Muscle of back (tissue), 3 donors: ENCODE measurements at regions not wholly inside any gene's neighbourhood (a gene's known extent, or its start where the extent isn't known, plus 50 kb on each side); places are given as distances from the start of the nearest gene placed in this dataset.

ENCODE experiments used
- DNase-seq, 3 donors: peaks; one replicate each; pipeline versions ENCODE4 v3.0.0 to v3.0.0-alpha.2; 2013

DNA sequence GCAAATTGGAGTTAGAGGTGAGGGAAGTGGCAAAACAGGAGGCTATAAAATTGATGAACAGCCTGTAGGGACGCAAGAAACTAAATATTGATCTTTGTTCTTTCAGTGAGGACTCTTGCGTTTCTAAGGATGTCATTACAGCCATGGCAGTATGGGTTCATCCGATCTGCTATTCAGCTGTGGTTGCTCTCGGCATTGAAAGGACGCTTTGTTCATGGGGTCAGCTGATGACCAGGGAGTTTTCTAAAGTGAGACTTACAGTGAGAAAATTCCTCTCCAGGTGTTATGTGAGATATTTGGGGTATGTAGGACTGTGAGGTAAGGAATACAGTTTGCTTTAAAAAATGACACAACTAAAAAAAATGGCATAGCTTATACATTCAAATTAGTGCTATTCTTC lies 52.7 kb upstream of the PELI1 start:
- no peak for DNase-seq

DNA sequence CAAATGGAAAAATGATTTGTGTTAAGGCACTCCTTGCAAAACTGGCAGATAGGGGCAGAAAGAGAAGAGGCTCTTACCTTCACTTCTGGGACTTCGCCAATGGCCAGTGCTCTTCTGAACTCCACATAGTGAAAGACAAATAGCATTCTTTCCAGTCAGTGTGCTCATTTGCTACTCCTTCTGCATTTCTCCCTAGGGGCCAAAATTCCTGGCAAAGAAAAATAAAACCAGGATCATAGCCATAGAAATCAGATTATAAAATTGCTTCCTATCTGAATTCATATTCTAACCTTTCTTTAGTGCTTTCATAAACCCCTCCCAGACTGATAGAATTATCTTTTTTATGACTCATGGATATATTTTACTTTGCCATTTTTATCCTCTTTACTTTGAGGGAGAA lies 56.9 kb upstream of the PELI1 start:
- DNase-seq = peak; percentile 62 to 89 (median 80)

DNA sequence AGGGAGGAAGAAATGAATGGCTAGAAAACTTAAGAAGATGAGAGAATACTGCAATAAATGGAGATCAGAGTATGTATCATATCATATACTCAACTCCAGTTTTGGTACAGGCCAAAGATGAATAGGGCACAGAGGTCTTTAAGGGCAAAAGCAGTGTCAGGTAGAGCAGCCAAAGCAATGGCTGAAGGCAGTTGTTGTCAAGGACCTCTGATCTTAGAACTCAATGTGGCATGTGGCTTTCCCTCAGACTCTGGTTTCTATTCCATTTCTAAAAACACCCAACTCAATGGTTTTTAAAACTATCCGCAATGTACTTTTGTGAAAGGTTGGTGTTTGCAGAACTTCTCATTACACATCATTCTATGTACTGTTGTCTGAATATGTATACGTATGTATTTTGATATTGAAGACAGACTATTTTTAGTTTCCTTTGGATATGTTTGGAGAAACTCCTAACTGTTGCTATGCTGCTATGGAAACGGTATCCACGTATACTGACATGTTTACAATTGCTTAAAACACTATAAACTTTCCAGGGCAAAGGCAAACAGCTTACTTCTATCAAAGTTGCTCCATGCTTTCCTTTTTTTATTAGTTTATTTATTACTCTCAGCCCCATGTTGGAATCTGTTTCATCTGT lies 58.1 kb upstream of the PELI1 start:
- peak; percentile 82 to 93 (median 83) for DNase-seq

DNA sequence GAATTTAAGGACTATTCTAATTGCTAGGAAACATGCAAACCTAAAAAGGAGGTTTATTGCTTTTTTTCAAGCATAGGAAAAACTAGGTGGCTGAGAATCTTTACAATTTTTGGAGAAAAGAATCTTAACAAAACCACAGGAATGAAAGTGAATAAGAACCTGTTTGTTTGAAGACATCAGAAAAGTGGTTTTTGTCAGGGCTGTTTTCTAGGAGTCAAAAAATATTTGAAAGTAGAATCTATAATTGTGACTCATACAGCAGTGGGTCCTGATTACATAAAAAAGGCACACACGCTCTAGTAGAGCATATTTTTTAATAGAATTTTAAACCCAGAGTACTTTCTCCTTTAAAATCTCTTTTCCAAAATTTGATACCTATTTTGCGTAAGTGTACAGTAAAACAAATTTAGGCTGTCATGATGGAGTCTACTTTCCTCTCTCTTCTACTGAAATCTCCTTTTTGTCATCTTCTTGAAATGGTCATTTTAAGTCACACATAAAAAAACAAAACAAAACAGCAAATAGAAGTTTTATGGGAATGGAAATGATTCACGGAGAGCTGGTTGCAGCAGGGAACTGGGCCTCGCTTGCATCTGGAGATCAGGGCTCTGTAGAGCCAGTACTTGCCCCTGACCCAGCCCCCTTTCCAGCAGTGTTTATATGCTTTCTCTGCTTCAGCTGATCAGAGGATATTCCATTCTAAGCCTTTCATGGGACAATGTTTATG lies 59.1 kb upstream of the PELI1 start:
- no peak for DNase-seq

- peak in 1 of 3 donors; percentile 81 for DNase-seq
Observed at GRCh38 chr2:64203858-64204632, 59.8 kb upstream of the PELI1 start.

DNA sequence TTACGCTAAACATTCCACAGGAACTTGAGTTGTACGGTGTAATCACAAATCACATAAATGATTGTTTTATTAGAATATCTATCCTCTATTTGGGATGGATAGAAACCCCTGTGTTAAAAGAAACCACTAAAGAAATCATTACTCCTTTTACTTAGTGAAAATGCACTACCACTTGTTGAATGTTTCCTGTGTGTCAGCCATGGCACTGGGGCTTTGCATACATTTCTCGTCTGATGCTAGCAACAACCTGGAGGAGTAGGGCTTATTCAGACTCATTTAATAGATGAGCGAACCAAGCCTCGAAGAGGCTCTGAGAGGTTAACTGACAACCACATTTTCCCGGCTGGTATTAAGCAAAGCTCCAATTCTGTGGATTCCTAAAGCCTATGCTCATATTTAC lies 60.5 kb upstream of the PELI1 start:
- DNase-seq = no peak

DNA sequence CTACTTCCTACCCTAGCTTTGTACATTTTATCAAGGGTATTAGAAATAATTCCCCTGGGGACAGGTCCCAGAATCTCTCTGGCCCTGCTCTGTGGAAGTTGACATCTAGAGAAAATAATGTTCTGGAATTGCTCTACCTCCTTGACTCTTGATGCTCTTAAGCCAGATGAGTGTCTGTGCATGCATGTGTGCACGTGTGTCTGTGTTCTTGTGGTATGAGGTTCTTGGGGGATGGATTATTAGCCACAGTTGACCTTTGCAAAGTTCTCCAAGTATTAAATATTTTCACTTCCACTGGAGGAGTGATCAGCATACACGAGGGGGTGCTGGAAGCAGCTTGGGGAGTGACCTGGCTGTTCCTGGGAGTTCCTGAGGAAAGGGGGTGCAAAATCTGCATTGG lies 61.2 kb upstream of the PELI1 start:
- no peak for DNase-seq

GRCh38 chr2:64207573-64207972 lies 63.4 kb upstream of the PELI1 start:
- DNase-seq = no peak

DNA sequence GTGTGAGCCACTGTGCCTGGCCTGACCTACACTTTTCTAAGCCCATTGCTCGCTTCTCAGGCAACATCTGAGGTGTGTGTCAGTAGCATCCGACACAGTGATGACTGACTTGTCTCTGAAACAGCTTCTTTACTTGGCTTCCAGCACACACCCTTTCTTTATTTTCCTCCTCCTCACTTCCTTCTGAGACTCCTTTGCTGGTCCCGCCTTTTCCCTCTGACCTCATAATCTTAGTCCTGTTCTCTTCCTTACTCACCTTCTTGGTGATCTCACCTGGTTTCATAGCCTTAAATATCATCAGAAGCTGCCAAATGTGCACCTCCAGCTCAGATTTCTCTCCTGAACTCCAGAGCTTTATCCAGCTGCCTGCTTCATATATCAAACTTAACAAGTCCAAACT lies 66.6 kb upstream of the PELI1 start:
- DNase-seq = no peak

DNA sequence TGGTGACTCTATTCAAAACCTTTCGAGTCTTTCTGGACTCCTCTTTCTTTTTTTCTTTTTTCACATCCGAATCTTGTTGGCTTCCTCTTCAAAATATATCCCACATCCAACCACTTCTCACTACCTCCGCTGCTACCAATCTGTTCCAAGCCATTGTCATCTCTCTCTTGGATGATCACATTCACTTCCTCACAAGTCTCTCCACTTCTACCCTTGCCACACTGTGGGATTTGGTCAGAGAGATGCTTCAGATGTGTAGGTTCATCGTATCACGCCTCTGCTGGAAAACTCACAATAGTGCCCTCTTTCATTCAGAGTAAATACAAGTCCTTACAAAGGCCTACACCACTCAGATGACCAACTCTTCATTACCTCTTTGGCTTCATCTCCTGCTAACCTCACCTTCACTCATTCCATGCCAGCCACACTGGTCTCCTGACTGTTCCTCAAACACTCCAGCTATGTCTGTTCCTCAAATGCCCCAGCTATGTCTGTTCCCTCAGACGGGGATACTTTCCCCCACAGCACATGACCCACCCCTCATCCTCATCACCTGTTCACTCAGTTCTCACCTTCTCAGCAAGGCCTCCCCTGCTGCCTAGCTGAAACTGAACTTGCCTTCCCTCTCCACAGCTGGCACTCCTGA lies 67.2 kb upstream of the PELI1 start:
- DNase-seq = no peak

- DNase-seq = no peak
Observed at GRCh38 chr2:64212346-64212745, 68.1 kb upstream of the PELI1 start.

DNA sequence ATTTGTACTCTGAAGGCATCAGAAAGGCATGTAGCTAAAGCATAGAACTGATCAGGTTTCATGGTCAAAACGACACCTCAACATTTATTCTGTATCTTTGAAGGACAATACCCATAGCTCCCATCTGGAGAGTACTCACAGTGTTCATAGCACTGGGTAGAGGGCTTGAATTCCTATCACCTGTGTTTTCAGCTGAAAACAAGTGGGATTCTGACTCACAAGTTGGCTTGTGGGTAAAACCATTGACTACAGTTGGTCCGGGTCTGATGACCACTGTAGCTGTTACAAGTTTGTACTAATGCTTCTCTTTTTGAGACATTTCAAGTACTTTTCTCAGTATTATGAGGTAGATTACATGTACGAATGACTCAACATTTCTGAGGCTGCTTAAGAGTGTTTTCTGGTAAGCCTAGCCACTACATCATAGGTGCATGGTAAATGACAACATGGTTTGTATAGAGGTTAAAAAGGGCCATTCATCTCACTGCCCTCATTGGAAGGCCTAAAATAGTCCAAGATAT lies 68.6 kb upstream of the PELI1 start:
- DNase-seq = no peak

GRCh38 chr2:64213532-64214275 lies 69.5 kb upstream of the PELI1 start:
- DNase-seq = no peak

DNA sequence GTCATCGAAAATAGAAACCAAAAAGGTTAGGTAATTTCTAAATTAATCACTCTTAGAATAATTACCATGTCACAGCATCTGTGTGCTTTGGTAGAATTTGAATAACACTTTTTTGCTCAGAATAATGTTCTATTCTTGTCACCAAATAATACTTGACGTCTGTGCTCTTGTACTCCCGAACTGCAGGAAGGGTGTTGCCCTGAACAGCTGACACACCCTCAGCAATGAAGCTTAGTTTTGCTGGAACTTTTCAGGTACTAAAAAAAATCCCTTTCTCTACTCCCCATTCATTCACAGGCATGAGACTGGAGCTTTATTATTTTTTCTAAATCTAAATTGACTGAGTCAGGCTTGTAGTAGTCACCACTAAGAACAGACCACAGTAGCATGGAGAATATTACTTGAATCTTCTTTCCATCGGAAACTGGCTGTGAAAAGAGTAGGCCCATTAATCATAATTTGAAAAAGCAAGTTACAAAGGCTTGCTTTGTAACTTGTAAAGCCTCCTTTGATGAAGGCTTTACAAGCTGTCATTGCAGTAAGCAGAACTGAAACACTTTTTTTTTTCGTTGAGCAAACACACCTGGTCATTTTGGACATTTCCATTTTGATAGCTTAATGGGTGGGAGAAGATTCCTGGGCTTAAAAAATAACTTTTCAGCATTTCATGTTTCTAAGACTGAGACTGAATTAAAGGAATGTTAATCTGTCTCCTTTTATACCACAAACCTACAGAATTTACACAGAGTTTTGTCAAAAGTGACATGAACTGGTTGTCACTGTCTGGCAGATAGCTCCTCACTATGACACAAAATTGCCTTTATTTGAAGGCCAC lies 70.3 kb upstream of the PELI1 start:
- DNase-seq = no peak

DNA sequence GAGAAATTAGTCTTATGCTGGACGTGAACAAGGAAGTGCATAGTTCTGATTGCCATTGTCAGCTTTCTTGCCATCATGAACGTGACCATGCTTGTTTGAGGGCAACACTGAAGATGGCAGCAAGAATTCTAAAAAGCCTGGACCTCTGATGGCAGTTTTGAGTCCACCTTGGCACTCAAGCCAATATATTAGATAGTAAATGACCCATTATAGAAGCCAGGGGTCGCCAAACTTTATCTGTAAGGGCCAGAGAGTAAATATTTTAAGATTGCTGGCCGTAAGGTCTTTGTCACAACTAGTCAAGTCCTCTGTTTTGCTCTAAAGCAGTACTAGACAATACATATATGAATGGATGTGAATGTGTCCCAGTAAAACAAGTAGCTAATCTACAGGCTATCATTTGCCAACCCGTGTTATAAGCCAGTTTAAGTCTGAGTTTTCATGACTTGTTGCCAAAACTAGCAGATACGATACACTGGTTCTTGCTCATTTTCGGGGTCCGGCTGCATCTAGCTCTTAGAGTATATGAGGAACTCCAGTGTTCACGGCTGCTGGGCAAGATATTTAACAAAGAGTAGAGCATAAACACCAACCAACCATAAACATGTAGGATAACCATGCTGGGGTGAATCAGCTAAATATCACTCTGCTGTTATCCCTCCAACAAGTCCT lies 73.1 kb upstream of the PELI1 start:
- DNase-seq = no peak

DNA sequence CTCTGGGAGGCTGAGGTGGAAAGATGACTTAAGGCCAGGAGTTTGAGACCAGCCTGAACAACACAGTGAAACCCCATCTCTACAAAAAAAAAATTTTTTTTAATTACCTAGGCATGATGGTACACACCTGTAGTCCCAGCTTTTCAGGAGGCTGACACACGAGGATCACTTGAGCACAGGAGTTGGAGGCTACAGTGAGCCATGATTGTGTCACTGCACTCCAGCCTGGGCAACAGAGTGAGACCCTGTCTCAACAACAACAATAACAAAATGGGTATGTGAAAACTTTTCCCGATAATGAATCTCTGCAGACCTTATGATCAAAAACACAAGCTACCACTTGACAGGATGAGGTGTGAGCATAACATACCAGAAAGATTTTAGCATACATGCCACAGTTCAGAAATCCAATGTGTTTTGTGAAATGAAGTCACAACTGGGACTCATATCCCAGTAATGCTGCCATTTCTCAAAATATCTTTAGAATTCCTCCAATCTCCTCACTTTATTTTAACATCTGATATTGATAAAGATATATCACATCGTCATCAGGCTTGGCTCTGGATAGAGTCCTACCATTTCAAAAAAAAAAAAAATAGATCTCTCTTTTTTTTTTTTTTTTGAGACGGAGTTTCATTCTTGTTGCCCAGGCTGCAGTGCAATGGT lies 74.0 kb upstream of the PELI1 start:
- DNase-seq = peak in 1 of 3 donors; percentile 26

DNA sequence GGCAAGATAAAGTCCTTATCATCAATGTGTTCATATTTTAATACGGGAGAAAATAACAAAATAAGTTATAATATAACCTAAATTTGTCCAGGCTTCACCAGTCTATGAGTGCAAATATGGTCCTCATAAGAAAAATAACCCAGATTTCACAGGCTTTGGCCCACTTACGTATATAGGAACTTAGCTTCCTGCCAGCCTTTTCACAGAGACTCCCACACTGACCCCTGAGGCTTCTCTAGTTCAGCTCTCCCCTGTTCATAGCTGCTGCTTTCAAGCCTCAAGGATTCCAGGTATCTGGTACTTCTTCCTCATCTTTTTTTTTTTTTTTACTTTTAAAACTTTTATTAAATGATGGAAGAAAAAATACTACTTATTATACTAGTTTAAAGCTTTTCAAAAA lies 74.9 kb upstream of the PELI1 start:
- no peak for DNase-seq

DNA sequence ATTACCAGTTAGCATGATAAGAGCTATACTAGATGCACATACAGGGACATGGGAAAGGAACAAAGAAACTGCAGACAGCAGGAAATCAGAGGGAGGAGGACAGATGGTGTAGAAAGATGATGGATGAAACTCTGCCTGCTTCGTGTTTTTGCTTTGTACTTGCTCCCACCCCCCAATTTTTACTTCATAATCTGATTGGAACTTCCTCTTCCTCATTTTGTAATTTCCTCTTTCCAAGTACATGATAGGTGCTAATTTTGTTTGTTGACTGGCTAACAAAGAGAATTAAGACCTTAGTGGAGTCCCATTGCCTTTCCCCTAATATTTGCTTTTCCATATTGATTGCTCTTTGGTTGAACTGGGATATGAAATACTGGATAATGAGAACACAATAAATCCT lies 76.0 kb upstream of the PELI1 start:
- no peak for DNase-seq

DNA sequence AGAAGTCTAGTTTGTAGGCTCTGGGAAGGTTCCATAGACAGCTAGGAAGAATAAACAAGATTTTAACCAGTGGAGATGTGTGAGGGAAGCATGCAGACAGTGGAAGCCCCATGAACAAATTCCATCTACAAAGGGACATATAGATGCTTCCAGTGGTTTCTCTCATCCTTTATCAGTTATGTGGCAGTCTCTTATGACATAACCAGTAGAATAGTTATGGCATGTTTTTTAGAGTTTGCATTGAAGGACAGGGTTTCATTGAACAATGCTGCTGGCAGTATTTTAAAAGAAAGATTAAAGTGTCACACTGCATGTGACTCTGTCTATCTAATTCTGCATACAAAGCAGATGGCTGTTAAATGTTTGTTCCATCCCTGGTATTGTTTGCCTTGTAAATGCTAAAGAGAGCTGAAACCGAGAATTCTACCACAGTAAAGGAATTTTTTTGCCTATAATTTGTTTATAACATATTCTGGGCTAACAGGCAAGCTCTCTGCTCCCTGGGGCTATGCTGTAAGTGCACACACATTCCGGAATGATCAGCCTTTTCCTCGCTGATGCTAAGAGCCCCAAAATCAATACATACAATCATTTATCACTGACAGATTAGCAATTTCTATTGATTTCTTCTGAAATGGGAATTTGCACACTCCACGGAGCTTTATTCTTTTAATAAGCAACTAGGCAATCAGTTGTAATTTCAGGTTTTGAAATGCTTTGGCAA lies 76.8 kb upstream of the PELI1 start:
- peak in 2 of 3 donors; percentile 70 to 86 for DNase-seq
